ENCODE measurements at regions not wholly inside any gene's neighbourhood (a gene's known extent, or its start where the extent isn't known, plus 50 kb on each side); places are given as distances from the start of the nearest gene placed in this dataset.

GRCh38 chr4:19300213-19300612 lies 951.5 kb upstream of the SLIT2 start:
- TF ChIP-seq CTCF (IDR thresholded peaks at IDR 0.05) = no peak
- TF ChIP-seq POLR2A (IDR thresholded peaks at IDR 0.05) = no peak
- TF ChIP-seq POLR2AphosphoS5 (IDR thresholded peaks at IDR 0.05) = no peak
- no peak for TF ChIP-seq EP300 (IDR thresholded peaks at IDR 0.05)

Measured in sigmoid colon (tissue), 4 donors.